ENCODE measurements at regions not wholly inside any gene's neighbourhood (a gene's known extent, or its start where the extent isn't known, plus 50 kb on each side); places are given as distances from the start of the nearest gene placed in this dataset.

DNA sequence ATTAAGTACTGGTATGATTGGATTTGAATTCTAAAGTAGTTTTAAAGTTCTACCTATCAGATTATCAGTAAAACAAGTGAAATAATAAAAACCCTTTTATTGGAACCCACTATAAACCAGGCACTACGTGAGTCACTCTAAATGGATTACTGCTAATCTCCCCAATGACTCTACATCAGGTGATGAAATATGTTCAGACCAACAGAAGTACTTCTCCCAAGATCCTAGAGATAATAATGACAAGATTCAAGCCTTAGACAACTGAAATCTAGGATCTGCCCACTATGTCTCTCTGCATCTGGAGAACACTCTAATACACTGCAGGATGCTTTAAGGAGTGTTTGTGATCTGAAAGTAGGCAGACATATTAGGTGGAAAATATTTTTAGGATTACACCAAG lies 652.1 kb upstream of the CHORDC1 start:
- Mint-ChIP-seq H3K9me3 (no peaks in the 10 kb centered on the region), H3K36me3 (no peaks in the 10 kb centered on the region), H3K4me3 (no peak overlapping the region), H3K4me1 (ENCODE audit: unreplicated experiment) (no peaks in the 10 kb centered on the region), H3K27me3 (no peaks in the 10 kb centered on the region), H3K27ac (no peak overlapping the region)
- DNase-seq (ENCODE audit: extremely low spot score, unreplicated experiment), result no peak
- TF ChIP-seq, protein P1, sequence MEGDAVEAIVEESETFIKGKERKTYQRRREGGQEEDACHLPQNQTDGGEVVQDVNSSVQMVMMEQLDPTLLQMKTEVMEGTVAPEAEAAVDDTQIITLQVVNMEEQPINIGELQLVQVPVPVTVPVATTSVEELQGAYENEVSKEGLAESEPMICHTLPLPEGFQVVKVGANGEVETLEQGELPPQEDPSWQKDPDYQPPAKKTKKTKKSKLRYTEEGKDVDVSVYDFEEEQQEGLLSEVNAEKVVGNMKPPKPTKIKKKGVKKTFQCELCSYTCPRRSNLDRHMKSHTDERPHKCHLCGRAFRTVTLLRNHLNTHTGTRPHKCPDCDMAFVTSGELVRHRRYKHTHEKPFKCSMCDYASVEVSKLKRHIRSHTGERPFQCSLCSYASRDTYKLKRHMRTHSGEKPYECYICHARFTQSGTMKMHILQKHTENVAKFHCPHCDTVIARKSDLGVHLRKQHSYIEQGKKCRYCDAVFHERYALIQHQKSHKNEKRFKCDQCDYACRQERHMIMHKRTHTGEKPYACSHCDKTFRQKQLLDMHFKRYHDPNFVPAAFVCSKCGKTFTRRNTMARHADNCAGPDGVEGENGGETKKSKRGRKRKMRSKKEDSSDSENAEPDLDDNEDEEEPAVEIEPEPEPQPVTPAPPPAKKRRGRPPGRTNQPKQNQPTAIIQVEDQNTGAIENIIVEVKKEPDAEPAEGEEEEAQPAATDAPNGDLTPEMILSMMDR (conservative IDR thresholded peaks at IDR 0.05), result no peak

DNA sequence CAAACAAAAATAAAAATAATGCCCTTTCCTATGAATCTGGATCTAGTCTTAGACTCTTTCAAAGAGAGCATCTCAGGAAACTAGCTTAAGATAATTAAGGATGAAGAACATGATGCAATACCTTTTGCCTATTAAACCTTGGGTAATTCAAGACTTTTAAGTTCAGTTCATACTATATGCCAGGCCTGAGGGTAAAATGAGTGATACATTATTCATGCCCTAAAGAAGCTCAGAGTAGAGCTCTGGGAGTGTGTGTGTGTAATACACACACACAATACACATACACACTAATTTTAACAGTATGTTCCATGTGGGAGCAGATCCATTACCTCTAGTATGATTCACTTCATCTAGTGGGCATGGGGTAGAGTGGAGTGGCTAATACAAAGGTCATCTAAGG lies 651.4 kb upstream of the CHORDC1 start:
- TF ChIP-seq, protein P1 (conservative IDR thresholded peaks at IDR 0.05), result no peak
- H3K27me3 Mint-ChIP-seq, result no peaks in the 10 kb centered on the region
- no peak overlapping the region for H3K27ac Mint-ChIP-seq
- no peaks in the 10 kb centered on the region for H3K4me1 Mint-ChIP-seq (ENCODE audit: unreplicated experiment)
- no peaks in the 10 kb centered on the region for H3K9me3 Mint-ChIP-seq
- no peak overlapping the region for H3K4me3 Mint-ChIP-seq
- H3K36me3 Mint-ChIP-seq, result no peaks in the 10 kb centered on the region
- DNase-seq (ENCODE audit: extremely low spot score, unreplicated experiment), result no peak

DNA sequence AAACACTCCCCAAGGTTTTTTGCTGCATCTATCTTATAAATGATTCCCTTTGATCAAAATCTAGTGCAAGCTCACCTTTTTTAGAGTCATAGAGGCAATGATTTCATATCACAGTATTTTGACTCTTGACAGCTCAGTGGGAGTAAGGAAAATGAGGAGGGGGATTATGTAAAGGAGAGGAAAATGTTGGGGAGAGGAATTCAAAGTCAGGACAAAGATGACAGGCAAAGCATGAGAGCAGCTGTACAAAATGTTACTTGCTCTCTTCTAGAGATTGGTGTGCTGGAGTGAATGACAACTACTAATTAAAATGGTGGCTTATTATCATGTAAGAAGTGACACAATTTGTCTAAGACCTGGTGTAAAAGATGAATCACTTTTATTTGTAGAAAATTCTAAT lies 644.6 kb upstream of the CHORDC1 start:
- Mint-ChIP-seq H3K4me1 (ENCODE audit: unreplicated experiment) (no peaks in the 10 kb centered on the region), H3K9me3 (no peaks in the 10 kb centered on the region), H3K27ac (no peak overlapping the region), H3K4me3 (no peak overlapping the region), H3K36me3 (no peaks in the 10 kb centered on the region), H3K27me3 (no peaks in the 10 kb centered on the region)
- no peak for DNase-seq (ENCODE audit: extremely low spot score, unreplicated experiment)
- TF ChIP-seq, protein P1 (conservative IDR thresholded peaks at IDR 0.05), result no peak

DNA sequence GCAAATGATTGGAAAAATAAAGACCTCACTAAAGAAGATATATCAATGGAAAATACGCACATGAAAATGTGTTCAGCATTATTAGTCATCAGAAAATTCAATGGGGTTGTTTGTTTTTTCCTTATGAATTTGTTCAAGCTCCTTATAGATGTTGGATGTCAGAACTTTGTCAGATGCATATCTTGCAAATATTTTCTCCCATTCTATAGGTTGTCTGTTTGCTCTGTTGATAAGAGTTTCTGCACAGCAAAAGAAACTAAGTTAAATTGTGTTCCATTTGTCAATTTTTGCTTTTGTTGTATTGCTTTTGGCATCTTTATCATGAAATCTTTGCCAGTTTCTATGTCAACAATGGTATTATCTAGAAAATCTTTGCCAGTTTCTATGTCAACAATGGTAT lies 633.9 kb upstream of the CHORDC1 start:
- Mint-ChIP-seq H3K27me3 (no peaks in the 10 kb centered on the region), H3K4me1 (ENCODE audit: unreplicated experiment) (no peaks in the 10 kb centered on the region), H3K27ac (no peak overlapping the region), H3K36me3 (no peaks in the 10 kb centered on the region), H3K4me3 (no peak overlapping the region), H3K9me3 (no peaks in the 10 kb centered on the region)
- TF ChIP-seq, protein P1 (conservative IDR thresholded peaks at IDR 0.05), result no peak
- DNase-seq (ENCODE audit: extremely low spot score, unreplicated experiment), result no peak

DNA sequence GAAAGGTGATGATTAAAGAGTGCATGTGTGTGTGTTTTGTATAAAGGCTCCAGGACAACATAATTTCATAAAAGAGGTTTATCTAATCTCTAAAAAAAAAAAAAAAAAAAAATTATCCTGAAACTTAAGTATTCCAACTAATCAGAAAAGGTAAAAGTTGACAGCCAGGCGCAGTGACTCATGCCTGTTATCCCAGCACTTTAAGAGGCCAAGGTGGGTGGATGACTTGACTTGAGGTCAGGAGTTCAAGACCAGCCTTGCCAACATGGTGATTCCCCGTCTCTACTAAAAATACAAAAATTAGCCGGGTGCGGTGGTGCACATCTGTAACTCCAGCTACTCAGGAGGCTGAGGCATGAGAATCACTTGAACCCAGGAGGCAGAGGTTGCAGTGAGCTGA lies 632.7 kb upstream of the CHORDC1 start:
- H3K9me3 Mint-ChIP-seq, result no peaks in the 10 kb centered on the region

More for the DNA sequence above, 632.7 kb upstream of the CHORDC1 start:
- H3K27me3 Mint-ChIP-seq, result no peaks in the 10 kb centered on the region
- DNase-seq (ENCODE audit: extremely low spot score, unreplicated experiment), result no peak
- no peak overlapping the region for H3K27ac Mint-ChIP-seq
- no peaks in the 10 kb centered on the region for H3K36me3 Mint-ChIP-seq
- no peak overlapping the region for H3K4me3 Mint-ChIP-seq
- no peaks in the 10 kb centered on the region for H3K4me1 Mint-ChIP-seq (ENCODE audit: unreplicated experiment)
- TF ChIP-seq, protein P1 (conservative IDR thresholded peaks at IDR 0.05), result no peak

Measured in type B pancreatic cell (in vitro differentiated cells).